ENCODE measurements at regions not wholly inside any gene's neighbourhood (a gene's known extent, or its start where the extent isn't known, plus 50 kb on each side); places are given as distances from the start of the nearest gene placed in this dataset.

DNA sequence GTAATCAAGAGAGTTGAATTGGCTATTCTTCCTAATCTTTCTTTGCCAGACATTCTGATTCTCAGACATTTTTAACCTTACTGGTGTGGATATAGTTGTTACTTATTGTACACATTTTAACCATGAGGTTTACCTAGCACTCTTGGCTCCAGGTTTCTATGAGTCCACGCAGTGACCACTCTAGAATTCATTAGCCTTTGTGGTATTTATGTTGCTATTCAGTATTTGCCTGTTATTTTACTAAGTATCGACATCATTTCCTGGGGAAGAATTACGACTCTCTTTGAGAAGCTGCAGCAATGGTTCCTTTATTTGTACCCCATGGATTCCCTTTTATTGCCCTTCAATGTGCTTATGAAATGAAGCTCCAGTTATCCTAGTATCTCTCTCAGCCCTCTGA, 120.7 kb downstream of the RDH14 start:
- no peaks in the 10 kb centered on the region for H3K27me3 ChIP-seq (ENCODE audit: control insufficient read depth, insufficient read depth, low read length)

GRCh38 chr2:18437909-18438308, 122.5 kb downstream of the RDH14 start:
- no peaks in the 10 kb centered on the region for H3K27me3 ChIP-seq (ENCODE audit: control insufficient read depth, insufficient read depth, low read length)
- TF ChIP-seq, protein P1, sequence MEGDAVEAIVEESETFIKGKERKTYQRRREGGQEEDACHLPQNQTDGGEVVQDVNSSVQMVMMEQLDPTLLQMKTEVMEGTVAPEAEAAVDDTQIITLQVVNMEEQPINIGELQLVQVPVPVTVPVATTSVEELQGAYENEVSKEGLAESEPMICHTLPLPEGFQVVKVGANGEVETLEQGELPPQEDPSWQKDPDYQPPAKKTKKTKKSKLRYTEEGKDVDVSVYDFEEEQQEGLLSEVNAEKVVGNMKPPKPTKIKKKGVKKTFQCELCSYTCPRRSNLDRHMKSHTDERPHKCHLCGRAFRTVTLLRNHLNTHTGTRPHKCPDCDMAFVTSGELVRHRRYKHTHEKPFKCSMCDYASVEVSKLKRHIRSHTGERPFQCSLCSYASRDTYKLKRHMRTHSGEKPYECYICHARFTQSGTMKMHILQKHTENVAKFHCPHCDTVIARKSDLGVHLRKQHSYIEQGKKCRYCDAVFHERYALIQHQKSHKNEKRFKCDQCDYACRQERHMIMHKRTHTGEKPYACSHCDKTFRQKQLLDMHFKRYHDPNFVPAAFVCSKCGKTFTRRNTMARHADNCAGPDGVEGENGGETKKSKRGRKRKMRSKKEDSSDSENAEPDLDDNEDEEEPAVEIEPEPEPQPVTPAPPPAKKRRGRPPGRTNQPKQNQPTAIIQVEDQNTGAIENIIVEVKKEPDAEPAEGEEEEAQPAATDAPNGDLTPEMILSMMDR (IDR thresholded peaks at IDR 0.05; ENCODE audit: insufficient read depth, low read length, poor library complexity, severe bottlenecking), result no peak
- no peak for DNase-seq (ENCODE audit: low read depth)
- H3K4me3 ChIP-seq (ENCODE audit: low read depth, low read length), result no peak overlapping the region
- no peaks in the 10 kb centered on the region for H3K36me3 ChIP-seq (ENCODE audit: control insufficient read depth, insufficient read depth, low read length)

More for the DNA sequence above, 120.7 kb downstream of the RDH14 start:
- Histone ChIP-seq H3K4me3 (ENCODE audit: low read depth, low read length) (no peak overlapping the region), H3K36me3 (ENCODE audit: control insufficient read depth, insufficient read depth, low read length) (no peaks in the 10 kb centered on the region)
- DNase-seq (ENCODE audit: low read depth), result no peak
- TF ChIP-seq, protein P1 (IDR thresholded peaks at IDR 0.05; ENCODE audit: insufficient read depth, low read length, poor library complexity, severe bottlenecking), result no peak

GRCh38 chr2:18436503-18437005, 123.9 kb downstream of the RDH14 start:
- H3K27me3 ChIP-seq (ENCODE audit: control insufficient read depth, insufficient read depth, low read length), result no peaks in the 10 kb centered on the region
- H3K4me3 ChIP-seq (ENCODE audit: low read depth, low read length), result no peak overlapping the region
- TF ChIP-seq, protein P1 (IDR thresholded peaks at IDR 0.05; ENCODE audit: insufficient read depth, low read length, poor library complexity, severe bottlenecking), result no peak
- no peaks in the 10 kb centered on the region for H3K36me3 ChIP-seq (ENCODE audit: control insufficient read depth, insufficient read depth, low read length)
- no peak for DNase-seq (ENCODE audit: low read depth)

DNA sequence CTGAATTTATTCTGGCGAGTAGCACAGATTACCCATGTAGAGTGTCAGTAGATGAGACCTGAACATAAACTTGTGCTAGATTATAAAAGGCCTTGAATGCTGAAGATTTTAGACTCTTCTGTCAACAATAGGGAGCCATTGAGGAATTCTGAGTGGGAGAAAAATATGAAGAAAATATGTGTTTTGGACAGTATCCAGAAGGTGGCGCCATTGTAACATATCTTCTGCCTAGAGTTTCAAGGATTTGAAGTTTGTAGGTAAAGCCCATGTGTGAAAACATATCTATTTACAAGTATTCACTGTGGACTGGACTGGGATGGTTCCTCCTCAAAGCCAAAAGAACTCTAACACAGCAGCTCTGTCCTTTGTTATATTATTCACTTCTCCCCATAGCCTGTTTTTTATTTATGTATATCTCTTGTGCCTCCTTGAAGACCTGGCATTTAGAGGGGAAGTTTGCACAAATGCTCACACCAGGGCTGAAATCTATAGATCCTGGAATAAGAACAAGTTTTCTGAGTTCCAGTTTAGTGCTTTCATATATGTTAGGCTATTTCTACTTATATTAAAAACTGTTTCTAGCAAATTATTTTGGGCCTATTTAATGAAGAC, 124.9 kb downstream of the RDH14 start:
- DNase-seq (ENCODE audit: low read depth), result no peak
- H3K4me3 ChIP-seq (ENCODE audit: low read depth, low read length), result no peak overlapping the region
- TF ChIP-seq, protein P1 (IDR thresholded peaks at IDR 0.05; ENCODE audit: insufficient read depth, low read length, poor library complexity, severe bottlenecking), result peak; percentile 65

GRCh38 chr2:18433872-18434271, 126.6 kb downstream of the RDH14 start:
- Histone ChIP-seq H3K4me3 (ENCODE audit: low read depth, low read length) (no peak overlapping the region), H3K27me3 (ENCODE audit: control insufficient read depth, insufficient read depth, low read length) (no peaks in the 10 kb centered on the region), H3K36me3 (ENCODE audit: control insufficient read depth, insufficient read depth, low read length) (no peaks in the 10 kb centered on the region)
- TF ChIP-seq, protein P1 (IDR thresholded peaks at IDR 0.05; ENCODE audit: insufficient read depth, low read length, poor library complexity, severe bottlenecking), result no peak
- DNase-seq (ENCODE audit: low read depth), result no peak

More for the DNA sequence above, 124.9 kb downstream of the RDH14 start:
- H3K36me3 ChIP-seq (ENCODE audit: control insufficient read depth, insufficient read depth, low read length), result no peaks in the 10 kb centered on the region
- H3K27me3 ChIP-seq (ENCODE audit: control insufficient read depth, insufficient read depth, low read length), result no peaks in the 10 kb centered on the region

DNA sequence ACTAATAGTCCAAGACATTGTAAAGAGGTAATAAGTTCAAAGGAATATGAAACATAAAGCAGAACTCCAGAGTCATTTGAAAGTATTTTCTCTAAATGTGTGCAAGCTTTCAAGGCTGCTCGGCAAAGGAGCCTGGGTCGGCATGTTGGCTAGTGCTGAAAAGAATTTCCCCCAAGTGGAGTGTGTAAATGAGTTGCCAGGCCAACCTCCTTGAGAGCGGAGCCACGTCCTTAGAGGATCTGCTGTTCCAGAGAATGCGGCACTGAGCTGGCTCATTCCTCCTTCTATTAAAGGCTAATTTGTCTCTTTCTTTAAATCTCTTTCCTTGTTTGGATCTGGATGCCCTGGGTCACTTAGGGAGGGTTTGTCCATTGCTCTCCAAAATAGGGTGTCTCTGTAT, 127.5 kb downstream of the RDH14 start:
- no peak for DNase-seq (ENCODE audit: low read depth)
- H3K36me3 ChIP-seq (ENCODE audit: control insufficient read depth, insufficient read depth, low read length), result no peaks in the 10 kb centered on the region
- TF ChIP-seq, protein P1 (IDR thresholded peaks at IDR 0.05; ENCODE audit: insufficient read depth, low read length, poor library complexity, severe bottlenecking), result no peak
- H3K4me3 ChIP-seq (ENCODE audit: low read depth, low read length), result no peak overlapping the region
- H3K27me3 ChIP-seq (ENCODE audit: control insufficient read depth, insufficient read depth, low read length), result no peaks in the 10 kb centered on the region
